ENCODE measurements at regions not wholly inside any gene's neighbourhood (a gene's known extent, or its start where the extent isn't known, plus 50 kb on each side); places are given as distances from the start of the nearest gene placed in this dataset.

- TF ChIP-seq POLR2A (IDR thresholded peaks at IDR 0.05; ENCODE audit: low read depth, low read length) (no peak), CTCF (IDR thresholded peaks at IDR 0.05; ENCODE audit: extremely low read depth in 1 of 2, insufficient read depth in 1 of 2, low read depth in 1 of 2, low read length in 2 of 2) (no peak), EZH2 (IDR thresholded peaks at IDR 0.05; ENCODE audit: borderline replicate concordance, low read depth, low read length, severe bottlenecking) (no peak), JUN (IDR thresholded peaks at IDR 0.05; ENCODE audit: borderline replicate concordance, insufficient read depth, insufficient read length, low read depth) (no peak), POLR2AphosphoS5 (IDR thresholded peaks at IDR 0.05; ENCODE audit: insufficient read depth, low read depth, low read length) (no peak), MYC (IDR thresholded peaks at IDR 0.05; ENCODE audit: low read depth, low read length) (no peak)
These were observed 454.5 kb downstream of the SUCLA2 start for GRCh38 chr13:47546391-47547225.
